Thyroid gland (tissue), 4 donors: ENCODE measurements at regions not wholly inside any gene's neighbourhood (a gene's known extent, or its start where the extent isn't known, plus 50 kb on each side); places are given as distances from the start of the nearest gene placed in this dataset.

ENCODE experiments used
- POLR2A ChIP-seq, 2 donors: fragments of 450-650 bp; IDR thresholded peaks; one replicate each; pipeline ENCODE4 v1.6.1; 2017; ENCODE audit warnings: antibody characterized with exemption in 2 of 2, mild to moderate bottlenecking in 2 of 2, moderate library complexity in 1 of 2
- TF ChIP-seq, protein P1 (sequence below), 6 experiments: fragments of 200-600 bp in 3 of 6; fragments of 450-650 bp in 3 of 6; sonication (generic) in 3 of 6; IDR thresholded peaks; one replicate each; pipeline ENCODE4 v1.5.1; 2016 to 2019; ENCODE audit warnings: antibody characterized with exemption in 6 of 6, mild to moderate bottlenecking in 2 of 6, inconsistent platforms in 1 of 6, moderate library complexity in 1 of 6

DNA sequence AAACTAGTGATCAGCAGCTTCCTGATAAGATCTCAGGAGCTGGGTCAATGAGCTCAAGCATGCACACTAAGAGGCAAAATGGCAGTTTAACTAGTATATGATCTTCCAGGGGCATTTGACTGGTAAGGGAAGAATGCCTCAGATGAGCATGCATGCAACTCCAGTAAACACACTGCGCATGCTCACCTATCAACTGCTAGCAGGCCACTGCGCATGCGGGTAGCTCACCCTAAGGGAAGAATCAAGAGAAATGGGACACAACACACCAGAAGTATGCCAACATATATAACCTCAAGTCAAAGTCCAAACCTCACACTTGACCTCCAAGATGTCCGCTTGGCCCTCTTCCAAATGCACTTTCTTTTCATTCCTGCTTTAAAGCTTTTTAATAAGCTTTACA lies 1004.0 kb downstream of the ADGRL3 start:
- TF ChIP-seq, protein P1, sequence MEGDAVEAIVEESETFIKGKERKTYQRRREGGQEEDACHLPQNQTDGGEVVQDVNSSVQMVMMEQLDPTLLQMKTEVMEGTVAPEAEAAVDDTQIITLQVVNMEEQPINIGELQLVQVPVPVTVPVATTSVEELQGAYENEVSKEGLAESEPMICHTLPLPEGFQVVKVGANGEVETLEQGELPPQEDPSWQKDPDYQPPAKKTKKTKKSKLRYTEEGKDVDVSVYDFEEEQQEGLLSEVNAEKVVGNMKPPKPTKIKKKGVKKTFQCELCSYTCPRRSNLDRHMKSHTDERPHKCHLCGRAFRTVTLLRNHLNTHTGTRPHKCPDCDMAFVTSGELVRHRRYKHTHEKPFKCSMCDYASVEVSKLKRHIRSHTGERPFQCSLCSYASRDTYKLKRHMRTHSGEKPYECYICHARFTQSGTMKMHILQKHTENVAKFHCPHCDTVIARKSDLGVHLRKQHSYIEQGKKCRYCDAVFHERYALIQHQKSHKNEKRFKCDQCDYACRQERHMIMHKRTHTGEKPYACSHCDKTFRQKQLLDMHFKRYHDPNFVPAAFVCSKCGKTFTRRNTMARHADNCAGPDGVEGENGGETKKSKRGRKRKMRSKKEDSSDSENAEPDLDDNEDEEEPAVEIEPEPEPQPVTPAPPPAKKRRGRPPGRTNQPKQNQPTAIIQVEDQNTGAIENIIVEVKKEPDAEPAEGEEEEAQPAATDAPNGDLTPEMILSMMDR (IDR thresholded peaks at IDR 0.05) = no peak
- TF ChIP-seq POLR2A (IDR thresholded peaks at IDR 0.05) = no peak
